ENCODE measurements at regions not wholly inside any gene's neighbourhood (a gene's known extent, or its start where the extent isn't known, plus 50 kb on each side); places are given as distances from the start of the nearest gene placed in this dataset.

- WGBS, 2 experiments (ENCODE audit: low coverage in 1 of 2, low lambda C conversion rate in 2 of 2, missing lambda C conversion rate in 2 of 2): 25 to 27% methylated on average over 6 of the region's 6 CpGs
These were observed 673.8 kb downstream of the ADCYAP1 start for GRCh38 chr18:1578505-1578904.

GRCh38 chr18:1581581-1581980, 676.9 kb downstream of the ADCYAP1 start:
- Histone ChIP-seq H3K79me2 (ENCODE audit: insufficient read depth) (no peaks in the 10 kb centered on the region), H3K9me2 (ENCODE audit: insufficient read depth) (no peaks in the 10 kb centered on the region), H2AFZ (no peak overlapping the region), H3F3A (ENCODE audit: insufficient read depth) (no peaks in the 10 kb centered on the region), H3K27ac (no peak overlapping the region), H4K20me1 (ENCODE audit: insufficient read depth) (no peaks in the 10 kb centered on the region), H3K36me3 (ENCODE audit: low read depth) (no peaks in the 10 kb centered on the region), H3K9me3 (ENCODE audit: low read depth) (no peaks in the 10 kb centered on the region), H3K27me3 (replicated peaks; ENCODE audit: insufficient read depth) (no peaks in the 10 kb centered on the region), H3K4me1 (ENCODE audit: insufficient read depth) (no peaks in the 10 kb centered on the region), H3K9ac (no peak overlapping the region), H3K4me2 (ENCODE audit: unreplicated experiment) (no peak overlapping the region), H3K4me3 (no peak overlapping the region)
- TF ChIP-seq EZH2phosphoT487 (IDR thresholded peaks at IDR 0.05; ENCODE audit: insufficient read depth, low read depth) (no peak), EZH2 (IDR thresholded peaks at IDR 0.05; ENCODE audit: insufficient read depth, poor library complexity, severe bottlenecking) (no peak)
- WGBS, 2 experiments (ENCODE audit: low coverage in 1 of 2, low lambda C conversion rate in 2 of 2, missing lambda C conversion rate in 2 of 2): 0% methylated on average over 1 of the region's 1 CpG
- in situ Hi-C loops (cut with MboI): loop anchor here (25.0 kb wide), 1 partner anchor 956 kb away; no protein-coding TSS in a partner anchor
- no peak for DNase-seq

More at GRCh38 chr18:1578505-1578904, 673.8 kb downstream of the ADCYAP1 start:
- Histone ChIP-seq H3K4me3 (no peak overlapping the region), H3K4me2 (ENCODE audit: unreplicated experiment) (no peak overlapping the region), H3K27ac (no peak overlapping the region), H3K9me3 (ENCODE audit: low read depth) (no peaks in the 10 kb centered on the region), H3K27me3 (replicated peaks; ENCODE audit: insufficient read depth) (no peaks in the 10 kb centered on the region), H3K79me2 (ENCODE audit: insufficient read depth) (no peaks in the 10 kb centered on the region), H4K20me1 (ENCODE audit: insufficient read depth) (no peaks in the 10 kb centered on the region), H3K9me2 (ENCODE audit: insufficient read depth) (no peaks in the 10 kb centered on the region), H2AFZ (no peak overlapping the region), H3K4me1 (ENCODE audit: insufficient read depth) (no peaks in the 10 kb centered on the region), H3K36me3 (ENCODE audit: low read depth) (no peaks in the 10 kb centered on the region), H3K9ac (no peak overlapping the region), H3F3A (ENCODE audit: insufficient read depth) (no peaks in the 10 kb centered on the region)
- DNase-seq: no peak
- TF ChIP-seq EZH2 (IDR thresholded peaks at IDR 0.05; ENCODE audit: insufficient read depth, poor library complexity, severe bottlenecking) (no peak), EZH2phosphoT487 (IDR thresholded peaks at IDR 0.05; ENCODE audit: insufficient read depth, low read depth) (no peak)
- in situ Hi-C loops (cut with MboI): loop anchor here (25.0 kb wide), 1 partner anchor 959 kb away; no protein-coding TSS in a partner anchor

- Histone ChIP-seq H3K4me1 (ENCODE audit: insufficient read depth) (no peaks in the 10 kb centered on the region), H3K9ac (no peak overlapping the region), H3F3A (ENCODE audit: insufficient read depth) (no peaks in the 10 kb centered on the region), H3K79me2 (ENCODE audit: insufficient read depth) (no peaks in the 10 kb centered on the region), H3K9me2 (ENCODE audit: insufficient read depth) (no peaks in the 10 kb centered on the region), H3K27ac (no peak overlapping the region), H2AFZ (no peak overlapping the region), H3K27me3 (replicated peaks; ENCODE audit: insufficient read depth) (no peaks in the 10 kb centered on the region), H3K4me2 (ENCODE audit: unreplicated experiment) (no peak overlapping the region), H4K20me1 (ENCODE audit: insufficient read depth) (no peaks in the 10 kb centered on the region), H3K4me3 (no peak overlapping the region), H3K36me3 (ENCODE audit: low read depth) (no peaks in the 10 kb centered on the region), H3K9me3 (ENCODE audit: low read depth) (no peaks in the 10 kb centered on the region)
- DNase-seq: peak; percentile 51
- TF ChIP-seq EZH2 (IDR thresholded peaks at IDR 0.05; ENCODE audit: insufficient read depth, poor library complexity, severe bottlenecking) (no peak), EZH2phosphoT487 (IDR thresholded peaks at IDR 0.05; ENCODE audit: insufficient read depth, low read depth) (no peak)
- 2% methylated on average over 7 of the region's 7 CpGs for WGBS, 2 experiments (ENCODE audit: low coverage in 1 of 2, low lambda C conversion rate in 2 of 2, missing lambda C conversion rate in 2 of 2)
- in situ Hi-C loops (cut with MboI): loop anchor here (25.0 kb wide), 1 partner anchor 951 kb away; no protein-coding TSS in a partner anchor
These were observed 681.3 kb downstream of the ADCYAP1 start for GRCh38 chr18:1585881-1586488.

- no peak overlapping the region for H3K4me2 ChIP-seq (ENCODE audit: unreplicated experiment)
- H3K9me2 ChIP-seq (ENCODE audit: insufficient read depth): no peaks in the 10 kb centered on the region
- no peak overlapping the region for H3K4me3 ChIP-seq
- no peaks in the 10 kb centered on the region for H3F3A ChIP-seq (ENCODE audit: insufficient read depth)
- no peaks in the 10 kb centered on the region for H3K27me3 ChIP-seq (replicated peaks; ENCODE audit: insufficient read depth)
- H3K27ac ChIP-seq: no peak overlapping the region
- H3K36me3 ChIP-seq (ENCODE audit: low read depth): no peaks in the 10 kb centered on the region
- no peak for TF ChIP-seq EZH2phosphoT487 (IDR thresholded peaks at IDR 0.05; ENCODE audit: insufficient read depth, low read depth)
- no peak for TF ChIP-seq EZH2 (IDR thresholded peaks at IDR 0.05; ENCODE audit: insufficient read depth, poor library complexity, severe bottlenecking)
- H3K9ac ChIP-seq: no peak overlapping the region
- no peaks in the 10 kb centered on the region for H3K4me1 ChIP-seq (ENCODE audit: insufficient read depth)
- no peaks in the 10 kb centered on the region for H3K9me3 ChIP-seq (ENCODE audit: low read depth)
- WGBS, 2 experiments (ENCODE audit: low coverage in 1 of 2, low lambda C conversion rate in 2 of 2, missing lambda C conversion rate in 2 of 2): 11 to 19% methylated on average over 3 of the region's 3 CpGs
- no peak overlapping the region for H2AFZ ChIP-seq
- in situ Hi-C loops (cut with MboI): loop anchor here (25.0 kb wide), 1 partner anchor 944 kb away; no protein-coding TSS in a partner anchor
- H4K20me1 ChIP-seq (ENCODE audit: insufficient read depth): no peaks in the 10 kb centered on the region
- no peak for DNase-seq
- no peaks in the 10 kb centered on the region for H3K79me2 ChIP-seq (ENCODE audit: insufficient read depth)
These were observed 688.4 kb downstream of the ADCYAP1 start for GRCh38 chr18:1593091-1593490.
